SU-DHL-6 (cell line): ENCODE measurements at regions not wholly inside any gene's neighbourhood (a gene's known extent, or its start where the extent isn't known, plus 50 kb on each side); places are given as distances from the start of the nearest gene placed in this dataset.

Experiments
- H2AFZ ChIP-seq: fragments of 200-600 bp; sonication (generic); 2 replicates; pipeline ENCODE4 v1.6.1; 2014; ENCODE audit warnings: low read depth, mild to moderate bottlenecking, moderate library complexity, mixed read lengths, antibody characterized with exemption, low read length; ENCODE audit not compliant: severe bottlenecking
- H3F3A ChIP-seq: fragments of 200-600 bp; shearing (Covaris generic); 2 replicates; pipeline ENCODE4 v1.6.0; 2016; ENCODE audit warnings: antibody characterized with exemption, mild to moderate bottlenecking; ENCODE audit not compliant: insufficient read depth
- H3K27ac ChIP-seq: fragments of 200-600 bp; sonication (generic); 2 replicates; pipeline ENCODE4 v1.5.1; 2016; ENCODE audit warnings: low read depth, mild to moderate bottlenecking, low read length, moderate library complexity, mixed read lengths
- H3K27me3 ChIP-seq: fragments of 200-600 bp; sonication (generic), shearing (Covaris generic); 2 replicates; pipeline ENCODE4 v1.6.0; 2014; ENCODE audit warnings: mild to moderate bottlenecking, low read length
- H3K36me3 ChIP-seq: fragments of 200-600 bp; sonication (generic); 2 replicates; pipeline ENCODE4 v1.6.1; 2014; ENCODE audit warnings: mild to moderate bottlenecking, low read length, mixed read lengths
- H3K4me2 ChIP-seq: fragments of 300-600, 200-600 bp; shearing (Covaris generic), sonication (generic); 2 replicates; pipeline ENCODE4 v1.6.0; 2014; ENCODE audit warnings: low read length, low read depth, mild to moderate bottlenecking; ENCODE audit not compliant: poor library complexity, severe bottlenecking
- H3K4me3 ChIP-seq: fragments of 200-600 bp; sonication (generic); 2 replicates; pipeline ENCODE4 v1.5.1; 2014; ENCODE audit warnings: antibody characterized with exemption, low read length, mild to moderate bottlenecking, mixed read lengths; ENCODE audit not compliant: insufficient read depth, poor library complexity, severe bottlenecking
- H3K79me2 ChIP-seq: fragments of 200-600 bp; sonication (generic); 2 replicates; pipeline ENCODE4 v1.6.1; 2014; ENCODE audit warnings: mild to moderate bottlenecking, low read length, moderate library complexity; ENCODE audit not compliant: insufficient read depth
- H3K9ac ChIP-seq: fragments of 200-600 bp; sonication (generic); 2 replicates; pipeline ENCODE4 v1.7.0; 2014; ENCODE audit warnings: mild to moderate bottlenecking, low read length
- H3K9me2 ChIP-seq: fragments of 200-600 bp; sonication (generic); replicated peaks from 2 replicates; pipeline ENCODE4 v1.6.1; 2014; ENCODE audit warnings: low read length; ENCODE audit not compliant: insufficient read depth
- H3K9me3 ChIP-seq: fragments of 200-600 bp; sonication (generic); 2 replicates; pipeline ENCODE4 v1.6.1; 2014; ENCODE audit warnings: low read length, mixed read lengths; ENCODE audit not compliant: insufficient read depth
- H4K20me1 ChIP-seq: fragments of 200-600 bp; sonication (generic); 2 replicates; pipeline ENCODE4 v1.6.1; 2014; ENCODE audit warnings: low read depth, mild to moderate bottlenecking, antibody characterized with exemption, low read length, moderate library complexity, mixed read lengths
- CTCF ChIP-seq: fragments of 200-600 bp; sonication (generic); IDR thresholded peaks from one replicate; pipeline ENCODE4 v1.5.1; 2017; ENCODE audit warnings: antibody characterized with exemption, mild to moderate bottlenecking, low read length, moderate library complexity; ENCODE audit not compliant: insufficient read depth, poor library complexity, severe bottlenecking
- EZH2phosphoT487 ChIP-seq: fragments of 200-600 bp; sonication (generic), shearing (Covaris generic); conservative IDR thresholded peaks from 2 replicates; pipeline ENCODE4 v1.6.1; 2018; ENCODE audit warnings: mild to moderate bottlenecking, antibody characterized with exemption, low read length, moderate library complexity, mixed read lengths

- Histone ChIP-seq H3K36me3 (no peaks in the 10 kb centered on the region), H3K4me2 (no peak overlapping the region)
Observed at GRCh38 chr5:99702565-99702964, 773.8 kb upstream of the CHD1 start.

DNA sequence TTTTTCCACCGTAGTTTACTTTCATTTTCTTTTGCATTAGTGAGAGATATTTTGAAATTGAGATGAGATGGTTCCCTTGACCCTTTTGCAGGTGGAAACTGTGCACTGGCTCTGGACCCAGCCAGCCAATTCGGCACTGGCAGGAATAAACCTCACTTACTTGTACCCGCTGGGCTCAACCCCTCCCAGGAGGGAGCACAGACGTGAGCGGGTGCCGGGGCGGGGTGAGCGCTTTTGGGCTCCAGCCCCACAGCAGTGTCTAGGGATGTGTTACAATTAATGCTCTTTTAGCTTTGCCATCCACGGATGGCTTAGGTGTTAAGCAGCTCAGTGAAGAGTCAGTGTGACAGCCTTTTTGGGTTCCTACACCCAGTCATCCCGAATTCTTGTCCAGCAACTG lies 766.1 kb upstream of the CHD1 start:
- no peaks in the 10 kb centered on the region for H3K79me2 ChIP-seq
- H2AFZ ChIP-seq: no peak overlapping the region
- H3K9ac ChIP-seq: no peak overlapping the region
- no peaks in the 10 kb centered on the region for H3K9me3 ChIP-seq
- H3K4me2 ChIP-seq: no peak overlapping the region
- 0 out of 2 replicates have a peak, but pooled peaks cover 2% of the 10 kb centered on the region for H4K20me1 ChIP-seq
- no peaks in the 10 kb centered on the region for H3F3A ChIP-seq
- H3K36me3 ChIP-seq: no peaks in the 10 kb centered on the region
- H3K9me2 ChIP-seq: no peaks in the 10 kb centered on the region
- H3K4me3 ChIP-seq: no peak overlapping the region
- TF ChIP-seq CTCF (no peak), EZH2phosphoT487 (no peak)
- H3K27ac ChIP-seq: no peak overlapping the region
- H3K27me3 ChIP-seq: no peaks in the 10 kb centered on the region

More at GRCh38 chr5:99702565-99702964, 773.8 kb upstream of the CHD1 start:
- no peaks in the 10 kb centered on the region for H3K9me2 ChIP-seq
- H3K9ac ChIP-seq: no peak overlapping the region
- no peak for TF ChIP-seq EZH2phosphoT487
- no peak for TF ChIP-seq CTCF
- H2AFZ ChIP-seq: no peak overlapping the region
- no peaks in the 10 kb centered on the region for H4K20me1 ChIP-seq
- no peaks in the 10 kb centered on the region for H3K79me2 ChIP-seq
- H3K27me3 ChIP-seq: no peaks in the 10 kb centered on the region
- H3K9me3 ChIP-seq: no peaks in the 10 kb centered on the region
- H3F3A ChIP-seq: no peaks in the 10 kb centered on the region
- no peak overlapping the region for H3K27ac ChIP-seq
- H3K4me3 ChIP-seq: no peak overlapping the region

GRCh38 chr5:99686538-99686937 lies 757.7 kb upstream of the CHD1 start:
- H3K27me3 ChIP-seq: no peaks in the 10 kb centered on the region
- H3F3A ChIP-seq: no peaks in the 10 kb centered on the region
- TF ChIP-seq EZH2phosphoT487 (no peak), CTCF (no peak)
- H3K9me2 ChIP-seq: no peaks in the 10 kb centered on the region
- H4K20me1 ChIP-seq: no peaks in the 10 kb centered on the region
- H2AFZ ChIP-seq: no peak overlapping the region
- no peak overlapping the region for H3K4me3 ChIP-seq
- no peak overlapping the region for H3K27ac ChIP-seq
- H3K9me3 ChIP-seq: no peaks in the 10 kb centered on the region
- no peaks in the 10 kb centered on the region for H3K36me3 ChIP-seq
- H3K79me2 ChIP-seq: no peaks in the 10 kb centered on the region
- no peak overlapping the region for H3K4me2 ChIP-seq
- no peak overlapping the region for H3K9ac ChIP-seq
